Fibroblast of skin of right biceps (primary cell): ENCODE measurements at regions not wholly inside any gene's neighbourhood (a gene's known extent, or its start where the extent isn't known, plus 50 kb on each side); places are given as distances from the start of the nearest gene placed in this dataset.

Experiments used
- DNase-seq: peaks from one replicate; pipeline ENCODE4 v3.0.0-alpha.2; 2013

- DNase-seq = no peak
Measured at GRCh38 chr5:146254223-146254622, 50.8 kb downstream of the RBM27 start.

DNA sequence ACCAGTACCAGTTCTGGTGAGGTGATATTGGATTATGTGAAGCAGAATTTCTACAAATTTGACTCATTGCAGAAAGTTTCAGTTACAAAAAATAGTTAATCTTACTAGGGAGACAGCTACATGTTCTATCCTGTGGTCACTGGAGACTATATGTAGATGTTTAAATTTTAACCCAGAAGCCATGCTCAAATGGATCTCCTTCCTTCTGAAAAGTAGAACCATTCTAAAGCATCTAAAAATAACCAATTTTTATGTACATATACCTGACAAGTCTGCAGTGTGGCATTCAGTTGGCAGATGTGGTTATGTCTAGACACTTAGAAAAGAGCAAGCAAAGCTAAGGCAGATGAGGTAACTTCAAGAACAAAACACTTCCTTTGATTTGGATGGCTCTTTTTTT is 65.5 kb upstream of the POU4F3 start:
- DNase-seq = no peak

GRCh38 chr5:146283344-146283761 is 55.3 kb upstream of the POU4F3 start:
- DNase-seq = peak; percentile 98

- peak; percentile 42 for DNase-seq
Measured at GRCh38 chr5:146284016-146284415, 54.6 kb upstream of the POU4F3 start.
